ENCODE measurements at regions not wholly inside any gene's neighbourhood (a gene's known extent, or its start where the extent isn't known, plus 50 kb on each side); places are given as distances from the start of the nearest gene placed in this dataset.

GRCh38 chr4:167456619-167457018 is 222.3 kb upstream of the SPOCK3 start:
- TF ChIP-seq, protein P1, sequence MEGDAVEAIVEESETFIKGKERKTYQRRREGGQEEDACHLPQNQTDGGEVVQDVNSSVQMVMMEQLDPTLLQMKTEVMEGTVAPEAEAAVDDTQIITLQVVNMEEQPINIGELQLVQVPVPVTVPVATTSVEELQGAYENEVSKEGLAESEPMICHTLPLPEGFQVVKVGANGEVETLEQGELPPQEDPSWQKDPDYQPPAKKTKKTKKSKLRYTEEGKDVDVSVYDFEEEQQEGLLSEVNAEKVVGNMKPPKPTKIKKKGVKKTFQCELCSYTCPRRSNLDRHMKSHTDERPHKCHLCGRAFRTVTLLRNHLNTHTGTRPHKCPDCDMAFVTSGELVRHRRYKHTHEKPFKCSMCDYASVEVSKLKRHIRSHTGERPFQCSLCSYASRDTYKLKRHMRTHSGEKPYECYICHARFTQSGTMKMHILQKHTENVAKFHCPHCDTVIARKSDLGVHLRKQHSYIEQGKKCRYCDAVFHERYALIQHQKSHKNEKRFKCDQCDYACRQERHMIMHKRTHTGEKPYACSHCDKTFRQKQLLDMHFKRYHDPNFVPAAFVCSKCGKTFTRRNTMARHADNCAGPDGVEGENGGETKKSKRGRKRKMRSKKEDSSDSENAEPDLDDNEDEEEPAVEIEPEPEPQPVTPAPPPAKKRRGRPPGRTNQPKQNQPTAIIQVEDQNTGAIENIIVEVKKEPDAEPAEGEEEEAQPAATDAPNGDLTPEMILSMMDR (IDR thresholded peaks at IDR 0.05; ENCODE audit: insufficient read depth, low read depth, low read length), result no peak
- ChIA-PET POLR2A (no interaction called here), CTCF (no interaction called here)
- no peak for DNase-seq (ENCODE audit: low read depth)
- no peaks in the 10 kb centered on the region for H3K36me3 ChIP-seq (ENCODE audit: control insufficient read depth, insufficient read depth, low read length)
- no peaks in the 10 kb centered on the region for H3K27me3 ChIP-seq (ENCODE audit: control insufficient read depth, insufficient read depth, low read length)
- no peak overlapping the region for H3K4me3 ChIP-seq (ENCODE audit: low read depth, low read length)

GRCh38 chr4:167469436-167469835 is 235.1 kb upstream of the SPOCK3 start:
- TF ChIP-seq, protein P1 (IDR thresholded peaks at IDR 0.05; ENCODE audit: insufficient read depth, low read depth, low read length), result no peak
- ChIA-PET POLR2A (no interaction called here), CTCF (no interaction called here)
- DNase-seq (ENCODE audit: low read depth), result no peak
- no peaks in the 10 kb centered on the region for H3K36me3 ChIP-seq (ENCODE audit: control insufficient read depth, insufficient read depth, low read length)
- H3K27me3 ChIP-seq (ENCODE audit: control insufficient read depth, insufficient read depth, low read length), result no peaks in the 10 kb centered on the region
- no peak overlapping the region for H3K4me3 ChIP-seq (ENCODE audit: low read depth, low read length)

GRCh38 chr4:167475951-167476350 is 241.7 kb upstream of the SPOCK3 start:
- no peaks in the 10 kb centered on the region for H3K36me3 ChIP-seq (ENCODE audit: control insufficient read depth, insufficient read depth, low read length)
- no peak for DNase-seq (ENCODE audit: low read depth)
- no peak overlapping the region for H3K4me3 ChIP-seq (ENCODE audit: low read depth, low read length)
- ChIA-PET POLR2A (no interaction called here), CTCF (no interaction called here)
- TF ChIP-seq, protein P1 (IDR thresholded peaks at IDR 0.05; ENCODE audit: insufficient read depth, low read depth, low read length), result no peak
- no peaks in the 10 kb centered on the region for H3K27me3 ChIP-seq (ENCODE audit: control insufficient read depth, insufficient read depth, low read length)

GRCh38 chr4:167492007-167492406 is 257.7 kb upstream of the SPOCK3 start:
- no peak for DNase-seq (ENCODE audit: low read depth)
- POLR2A ChIA-PET, result no interaction called here
- H3K36me3 ChIP-seq (ENCODE audit: control insufficient read depth, insufficient read depth, low read length), result no peaks in the 10 kb centered on the region
- no peaks in the 10 kb centered on the region for H3K27me3 ChIP-seq (ENCODE audit: control insufficient read depth, insufficient read depth, low read length)
- CTCF ChIA-PET, result no interaction called here
- TF ChIP-seq, protein P1 (IDR thresholded peaks at IDR 0.05; ENCODE audit: insufficient read depth, low read depth, low read length), result no peak
- no peak overlapping the region for H3K4me3 ChIP-seq (ENCODE audit: low read depth, low read length)

GRCh38 chr4:167509551-167509950 is 275.3 kb upstream of the SPOCK3 start:
- ChIA-PET POLR2A (no interaction called here), CTCF (no interaction called here)
- TF ChIP-seq, protein P1 (IDR thresholded peaks at IDR 0.05; ENCODE audit: insufficient read depth, low read depth, low read length), result no peak
- Histone ChIP-seq H3K27me3 (ENCODE audit: control insufficient read depth, insufficient read depth, low read length) (no peaks in the 10 kb centered on the region), H3K36me3 (ENCODE audit: control insufficient read depth, insufficient read depth, low read length) (no peaks in the 10 kb centered on the region), H3K4me3 (ENCODE audit: low read depth, low read length) (no peak overlapping the region)
- DNase-seq (ENCODE audit: low read depth), result no peak

Measured in BJ (cell line).